ENCODE measurements at regions not wholly inside any gene's neighbourhood (a gene's known extent, or its start where the extent isn't known, plus 50 kb on each side); places are given as distances from the start of the nearest gene placed in this dataset.
"Not testable (repeated sequence)": the region's sequence is repeated elsewhere in the genome, so short reads cannot be mapped to it uniquely, and the experiment has no call there.

DNA sequence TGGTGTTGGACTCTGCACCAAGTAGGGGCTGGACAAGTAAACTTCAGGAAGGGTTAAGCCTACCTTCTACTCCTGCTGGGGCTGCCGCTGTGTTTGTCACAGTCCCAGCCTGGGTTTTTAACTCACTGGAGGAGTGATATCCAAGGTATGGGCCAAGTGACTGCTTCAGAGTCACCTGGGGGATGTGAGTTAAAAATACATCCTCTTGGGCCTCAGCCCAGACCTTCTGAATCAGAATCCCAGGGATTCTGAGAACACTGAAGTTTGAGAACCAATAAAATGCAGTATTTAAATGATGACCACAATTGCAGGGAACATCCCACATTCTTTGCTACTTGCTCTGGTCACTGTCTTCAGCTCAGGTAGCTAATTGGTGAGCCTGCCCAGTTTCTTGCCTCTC, 95.1 kb upstream of the DNAH5 start:
- no peak for TF ChIP-seq ZNF274 (IDR thresholded peaks at IDR 0.05; ENCODE audit: low read depth, low read length)
- H3K4me3 ChIP-seq (ENCODE audit: low read length) = no peak overlapping the region

DNA sequence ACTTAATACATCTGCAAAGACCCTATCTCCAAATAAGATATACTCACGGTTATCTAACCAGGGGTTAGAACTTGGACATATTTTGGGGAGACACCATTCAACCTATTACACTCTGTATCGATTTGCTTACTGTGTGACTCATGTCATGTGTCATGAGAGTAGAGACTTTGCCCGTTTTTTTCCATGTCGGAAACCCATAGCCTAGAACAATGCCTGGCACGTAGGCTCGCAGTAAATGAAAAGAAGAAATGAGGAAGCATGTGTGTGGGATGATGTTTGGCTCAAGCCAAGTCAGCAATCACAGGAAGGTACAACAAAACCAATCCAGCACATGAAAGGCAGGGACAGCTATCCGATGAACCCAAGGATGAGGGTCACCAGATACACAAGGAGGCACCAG, 94.6 kb upstream of the DNAH5 start:
- H3K4me3 ChIP-seq (ENCODE audit: low read length) = no peak overlapping the region
- TF ChIP-seq ZNF274 (IDR thresholded peaks at IDR 0.05; ENCODE audit: low read depth, low read length) = no peak

DNA sequence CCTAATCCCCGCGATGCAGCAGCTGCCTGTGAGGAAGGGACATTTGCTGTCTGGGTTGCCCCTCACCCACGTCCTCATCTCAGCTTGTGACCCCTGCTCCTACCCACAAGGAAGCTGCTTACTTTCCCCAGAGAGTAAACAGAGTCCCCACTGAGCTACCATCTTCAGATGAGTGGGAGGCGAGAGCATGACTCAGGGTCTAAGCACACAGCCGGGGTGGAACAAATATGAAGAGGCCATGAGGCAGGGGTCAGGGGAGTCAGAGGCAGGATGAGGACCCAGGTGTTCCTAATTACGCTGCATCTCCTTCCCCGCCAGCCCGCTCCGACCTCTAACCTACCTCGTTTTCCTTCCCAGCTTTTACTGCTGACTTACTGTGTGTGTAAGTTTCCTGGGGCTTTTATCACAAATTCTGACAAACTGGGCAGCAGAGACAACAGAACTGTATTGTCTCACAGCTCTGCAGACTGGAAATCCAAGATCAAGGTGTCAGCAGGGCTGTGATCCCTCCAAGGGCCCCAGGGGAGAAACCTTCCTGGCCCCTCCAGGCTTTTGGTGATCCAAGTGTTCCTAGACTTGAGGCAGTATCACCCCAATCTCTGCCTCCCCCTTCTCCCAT, 94.0 kb upstream of the DNAH5 start:
- no peak for TF ChIP-seq ZNF274 (IDR thresholded peaks at IDR 0.05; ENCODE audit: low read depth, low read length)
- H3K4me3 ChIP-seq (ENCODE audit: low read length) = no peak overlapping the region

DNA sequence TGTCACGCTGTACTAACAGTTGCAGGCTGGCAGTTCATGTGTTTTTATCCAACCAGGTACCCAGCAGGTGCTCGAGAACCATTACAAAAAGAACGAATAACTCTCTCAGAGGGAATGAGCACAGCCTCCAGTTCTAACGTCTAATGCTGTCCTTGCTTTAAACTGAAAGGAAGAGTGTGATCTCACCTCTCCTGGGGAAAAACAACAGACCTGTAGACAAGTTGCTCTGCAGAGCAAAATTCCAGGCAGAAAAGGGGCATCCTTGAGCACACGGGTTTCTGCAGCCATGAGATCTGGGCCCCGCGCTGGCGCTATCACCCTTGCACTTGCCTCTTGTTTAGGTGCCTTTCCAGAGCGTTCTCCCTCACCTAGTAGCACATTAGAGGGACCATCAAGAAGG, 92.5 kb upstream of the DNAH5 start:
- H3K4me3 ChIP-seq (ENCODE audit: low read length) = no peak overlapping the region
- no peak for TF ChIP-seq ZNF274 (IDR thresholded peaks at IDR 0.05; ENCODE audit: low read depth, low read length)

DNA sequence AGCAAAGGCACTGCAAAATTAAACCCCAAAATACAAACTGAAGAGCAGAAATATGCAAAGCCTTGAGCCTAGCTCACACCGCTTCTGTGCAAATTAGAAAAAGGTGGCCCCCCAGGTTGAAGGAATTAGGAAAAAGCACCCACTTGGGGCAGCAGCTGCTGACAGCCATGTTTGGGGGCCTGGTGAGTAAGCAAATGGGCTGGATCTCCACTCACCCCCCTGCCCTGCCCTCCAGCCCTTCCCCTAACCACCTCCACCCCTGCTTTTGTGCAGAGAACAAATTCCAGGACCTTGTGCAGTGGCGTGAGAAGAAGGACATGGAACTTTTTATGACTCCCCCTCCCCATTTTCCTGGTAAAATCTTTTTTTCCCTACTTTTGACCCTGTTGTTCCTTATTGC, 92.0 kb upstream of the DNAH5 start:
- no peak overlapping the region for H3K4me3 ChIP-seq (ENCODE audit: low read length)
- no peak for TF ChIP-seq ZNF274 (IDR thresholded peaks at IDR 0.05; ENCODE audit: low read depth, low read length)

DNA sequence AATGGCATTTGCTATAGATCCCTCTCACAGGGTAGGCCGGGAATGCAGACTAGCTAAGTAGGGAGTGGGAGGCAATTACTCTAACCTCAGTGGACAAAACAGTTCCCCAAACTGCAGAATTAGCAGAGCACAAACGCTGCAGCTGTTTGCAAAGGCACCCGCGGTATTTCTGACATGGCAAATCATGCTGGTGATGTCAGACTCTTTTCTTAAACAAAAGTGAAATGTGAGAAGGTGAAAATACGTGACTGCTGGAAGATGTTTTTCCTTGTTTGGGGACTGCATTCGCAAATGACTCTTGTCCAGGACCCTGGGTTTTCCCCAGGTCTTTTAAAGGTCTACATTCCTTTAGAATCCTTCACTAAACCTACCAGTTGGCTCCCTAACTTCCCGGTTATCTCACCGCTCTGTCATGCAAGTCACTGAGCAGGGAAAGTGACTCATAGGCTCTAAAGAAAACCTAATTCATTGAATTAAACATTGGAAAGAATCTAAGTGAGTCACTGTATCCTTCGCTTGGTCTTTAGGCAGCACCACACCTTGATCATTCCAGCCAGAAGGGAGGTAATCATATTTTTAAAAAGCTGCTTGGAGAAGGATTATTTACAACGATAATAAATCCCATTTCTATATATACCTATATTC, 91.5 kb upstream of the DNAH5 start:
- no peak for TF ChIP-seq ZNF274 (IDR thresholded peaks at IDR 0.05; ENCODE audit: low read depth, low read length)
- H3K4me3 ChIP-seq (ENCODE audit: low read length) = no peak overlapping the region

DNA sequence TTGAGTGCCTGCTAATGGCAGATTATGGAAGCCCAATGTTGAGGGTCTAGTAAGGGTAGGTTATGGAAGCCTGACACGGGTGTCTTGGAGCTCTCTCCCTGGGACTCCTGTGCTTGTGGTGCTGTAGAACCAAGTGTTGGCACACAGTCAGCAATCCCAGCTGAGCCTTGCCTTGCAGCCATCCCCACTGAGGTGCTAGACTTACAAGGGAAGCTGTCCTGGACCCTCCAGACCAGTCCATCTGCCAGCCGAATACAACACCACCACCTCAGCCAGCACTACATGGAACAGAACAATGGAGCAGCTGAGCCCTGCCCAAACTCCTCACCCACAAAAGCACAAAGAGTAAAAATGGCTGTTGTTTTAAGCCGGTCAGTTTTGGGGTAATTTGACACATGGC, 90.5 kb upstream of the DNAH5 start:
- no peak for TF ChIP-seq ZNF274 (IDR thresholded peaks at IDR 0.05; ENCODE audit: low read depth, low read length)
- H3K4me3 ChIP-seq (ENCODE audit: low read length) = no peak overlapping the region

DNA sequence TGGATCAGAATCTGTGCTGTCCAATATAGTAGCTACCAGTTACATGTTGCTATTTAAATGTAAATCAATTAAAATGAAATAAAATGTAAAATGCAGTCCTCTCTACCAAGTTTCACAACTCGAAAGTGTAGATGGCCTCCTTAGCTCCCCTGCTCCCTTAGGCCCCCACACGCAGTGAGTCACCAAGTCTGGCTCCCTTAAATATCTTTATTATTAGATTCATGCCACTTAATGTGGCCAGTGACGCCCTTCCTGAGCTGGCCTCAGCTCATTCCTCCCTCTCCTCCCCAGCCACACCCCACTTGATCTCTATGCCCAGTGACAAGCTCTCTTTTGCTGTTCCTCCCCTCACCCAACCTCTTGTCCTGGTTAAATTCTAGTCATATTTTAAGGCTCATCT, 88.4 kb upstream of the DNAH5 start:
- H3K4me3 ChIP-seq (ENCODE audit: low read length) = no peak overlapping the region
- TF ChIP-seq ZNF274 (IDR thresholded peaks at IDR 0.05; ENCODE audit: low read depth, low read length) = no peak

DNA sequence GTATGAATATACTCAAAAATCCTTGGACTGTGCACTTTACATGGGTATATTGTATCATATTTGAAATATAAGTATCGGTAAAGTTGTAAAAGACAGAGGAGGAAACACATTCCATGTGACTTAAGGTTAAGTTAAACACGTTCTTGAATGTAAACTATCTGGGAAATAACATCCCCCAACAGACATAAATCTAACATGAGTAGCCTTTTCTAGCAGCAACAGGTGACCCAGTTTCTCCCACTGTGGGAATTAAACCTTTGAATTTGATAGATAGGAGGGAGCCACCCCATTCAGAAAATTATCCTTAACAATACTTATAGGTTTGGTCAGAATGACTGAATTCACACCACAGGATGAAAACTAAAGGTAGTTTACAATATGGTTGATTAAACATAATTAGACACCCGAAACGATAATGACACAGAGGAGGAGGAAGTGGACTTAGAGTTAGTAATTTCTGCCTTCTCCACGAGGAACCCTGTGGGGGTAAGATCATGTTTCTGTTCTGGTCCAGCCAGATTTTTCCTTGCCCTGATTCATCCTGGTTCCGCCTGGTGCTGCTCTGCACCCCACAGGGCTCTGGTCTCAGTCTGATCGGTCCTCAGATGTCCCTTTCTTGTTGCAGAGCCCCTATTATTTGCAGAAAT, 84.6 kb upstream of the DNAH5 start:
- no peak overlapping the region for H3K4me3 ChIP-seq (ENCODE audit: low read length)
- TF ChIP-seq ZNF274 (IDR thresholded peaks at IDR 0.05; ENCODE audit: low read depth, low read length) = no peak

DNA sequence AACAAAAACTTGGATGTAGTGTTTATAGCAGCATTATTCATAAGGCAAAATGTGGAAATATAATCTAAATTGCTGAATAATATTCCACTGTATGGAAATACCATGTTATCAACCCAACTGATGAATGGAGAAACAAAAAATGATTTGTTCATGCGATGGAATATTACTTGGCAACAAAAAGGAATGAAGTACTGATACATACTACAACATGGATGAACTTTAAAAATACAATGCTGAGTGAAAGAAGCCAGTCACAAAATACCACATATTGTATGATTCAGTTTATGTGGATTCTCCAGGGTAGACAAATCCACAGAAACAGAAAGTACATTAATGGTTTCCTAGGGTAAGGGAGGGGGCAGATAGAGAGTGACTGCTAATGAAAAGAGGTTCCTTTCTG, 83.7 kb upstream of the DNAH5 start:
- no peak for TF ChIP-seq ZNF274 (IDR thresholded peaks at IDR 0.05; ENCODE audit: low read depth, low read length)
- H3K4me3 ChIP-seq (ENCODE audit: low read length) = no peak overlapping the region

DNA sequence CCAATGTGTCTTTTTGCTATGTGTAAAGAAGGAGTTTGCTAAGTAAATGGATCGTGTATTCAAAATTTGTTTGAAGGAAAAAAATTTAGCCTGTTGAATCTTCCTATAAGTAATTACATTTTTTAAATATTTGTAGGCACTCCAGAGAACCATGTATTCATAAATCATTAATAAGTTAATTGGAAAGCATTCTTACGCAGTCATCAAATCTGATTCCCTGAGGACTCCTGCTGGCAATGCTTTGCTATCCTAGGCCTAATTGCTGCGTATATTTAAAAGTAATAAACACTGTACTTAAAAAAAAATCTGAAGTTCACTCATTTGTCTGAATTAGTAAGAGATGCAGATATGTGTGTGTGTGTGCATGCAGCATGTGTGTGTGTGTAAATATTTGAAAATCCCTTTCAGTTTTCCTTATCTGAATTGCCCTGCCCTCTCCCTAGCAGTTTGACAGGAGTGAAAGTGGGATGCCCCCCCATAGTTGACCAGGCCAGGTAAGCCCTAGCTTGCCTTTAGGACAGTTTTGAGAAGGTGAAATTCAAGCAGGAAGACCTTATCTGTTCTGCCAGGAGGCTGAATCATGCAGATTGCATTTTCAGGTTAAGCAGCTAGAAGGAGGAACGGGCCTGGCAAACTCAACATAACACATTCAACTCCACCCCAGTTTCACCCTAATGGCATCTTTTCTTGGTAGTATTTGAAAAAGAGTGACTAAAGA, 81.2 kb upstream of the DNAH5 start:
- no peak overlapping the region for H3K4me3 ChIP-seq (ENCODE audit: low read length)
- TF ChIP-seq ZNF274 (IDR thresholded peaks at IDR 0.05; ENCODE audit: low read depth, low read length) = no peak

DNA sequence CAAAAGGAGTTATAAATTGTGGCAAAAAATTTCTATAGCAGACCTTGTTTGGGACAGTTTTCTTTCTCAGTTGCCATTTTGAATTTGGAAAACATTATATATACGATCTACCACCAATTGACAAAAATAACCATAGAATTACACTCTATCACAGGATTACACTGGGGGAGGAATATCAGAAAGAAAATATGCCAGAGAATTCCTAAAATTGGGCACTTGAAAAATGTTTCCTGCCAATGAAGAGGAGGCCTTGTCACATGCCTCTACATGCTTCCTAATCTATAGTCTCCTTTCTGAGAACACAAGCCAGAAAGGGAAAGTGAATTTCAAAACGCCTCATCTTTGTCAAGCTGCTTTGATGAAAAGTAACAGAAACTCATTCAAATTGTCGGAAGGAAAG, 78.5 kb upstream of the DNAH5 start:
- no peak overlapping the region for H3K4me3 ChIP-seq (ENCODE audit: low read length)
- no peak for TF ChIP-seq ZNF274 (IDR thresholded peaks at IDR 0.05; ENCODE audit: low read depth, low read length)

DNA sequence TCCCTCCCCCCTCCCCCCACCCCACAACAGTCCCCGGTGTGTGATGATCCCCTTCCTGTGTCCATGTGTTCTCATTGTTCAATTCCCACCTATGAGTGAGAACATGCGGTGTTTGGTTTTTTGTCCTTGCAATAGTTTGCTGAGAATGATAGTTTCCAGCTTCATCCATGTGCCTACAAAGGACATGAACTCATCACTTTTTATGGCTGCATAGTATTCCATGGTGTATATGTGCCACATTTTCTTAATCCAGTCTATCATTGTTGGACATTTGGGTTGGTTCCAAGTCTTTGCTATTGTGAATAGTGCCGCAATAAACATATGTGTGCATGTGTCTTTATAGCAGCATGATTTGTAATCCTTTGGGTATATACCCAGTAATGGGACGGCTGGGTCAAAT, 76.5 kb upstream of the DNAH5 start:
- H3K4me3 ChIP-seq (ENCODE audit: low read length) = not testable (repeated sequence)

DNA sequence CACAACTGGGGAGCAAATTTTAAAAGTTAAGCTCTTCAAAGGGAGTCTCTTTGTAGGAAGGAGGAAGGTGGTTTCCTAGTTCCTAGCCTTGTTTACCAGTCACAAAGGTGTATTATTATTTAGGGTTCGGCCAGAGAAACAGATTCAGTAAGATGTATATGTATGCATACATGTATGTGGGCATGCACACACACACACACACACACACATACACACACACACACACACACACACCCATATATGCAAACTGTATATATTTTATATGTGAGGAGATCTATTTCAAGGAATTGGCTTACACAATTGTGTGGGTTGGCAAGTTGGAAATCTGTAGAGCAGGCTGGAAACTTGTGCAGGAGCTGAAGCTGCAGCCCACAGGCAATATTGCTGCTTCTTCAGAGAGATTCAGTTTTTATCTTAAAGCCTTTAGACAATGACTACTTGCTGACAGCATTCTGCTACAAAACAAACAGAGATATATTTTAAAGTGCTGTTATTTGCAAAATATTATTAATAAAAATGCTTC, 75.3 kb upstream of the DNAH5 start:
- TF ChIP-seq ZNF274 (IDR thresholded peaks at IDR 0.05; ENCODE audit: low read depth, low read length) = no peak

DNA sequence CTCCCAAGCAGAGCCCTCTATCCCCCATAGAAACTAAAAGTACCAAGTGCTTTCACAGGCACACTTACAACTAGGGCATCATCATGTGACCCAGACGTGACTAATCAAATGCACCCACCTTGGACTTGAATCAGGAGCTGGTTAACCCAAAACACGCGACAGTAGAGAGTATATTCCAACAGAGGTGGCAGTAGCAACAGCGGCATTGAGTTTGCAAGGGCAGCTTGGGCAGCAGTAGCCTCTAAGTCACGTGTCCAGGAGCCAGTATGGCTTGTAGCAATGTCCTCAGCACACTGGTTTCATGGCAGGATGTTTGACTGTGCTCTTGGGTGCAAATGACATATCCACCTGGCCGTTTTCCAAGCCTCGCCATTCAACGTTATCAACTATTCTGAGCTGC, 73.4 kb upstream of the DNAH5 start:
- H3K4me3 ChIP-seq (ENCODE audit: low read length) = no peak overlapping the region
- no peak for TF ChIP-seq ZNF274 (IDR thresholded peaks at IDR 0.05; ENCODE audit: low read depth, low read length)

More for the DNA sequence above, 75.3 kb upstream of the DNAH5 start:
- no peak overlapping the region for H3K4me3 ChIP-seq (ENCODE audit: low read length)
